ENCODE measurements at regions not wholly inside any gene's neighbourhood (a gene's known extent, or its start where the extent isn't known, plus 50 kb on each side); places are given as distances from the start of the nearest gene placed in this dataset.

- Mint-ChIP-seq H3K9me3 (ENCODE audit: unreplicated experiment) (no peaks in the 10 kb centered on the region), H3K27ac (ENCODE audit: low read depth, unreplicated experiment) (no peak overlapping the region), H3K36me3 (ENCODE audit: insufficient read depth, unreplicated experiment) (no peaks in the 10 kb centered on the region), H3K4me3 (ENCODE audit: unreplicated experiment) (no peak overlapping the region), H3K27me3 (ENCODE audit: insufficient read depth, unreplicated experiment) (no peaks in the 10 kb centered on the region), H3K4me1 (ENCODE audit: insufficient read depth, unreplicated experiment) (no peaks in the 10 kb centered on the region)
- no peak for DNase-seq (ENCODE audit: unreplicated experiment)
- no TSS peak for BruUV-seq (replicated peaks)
- POLR2A ChIA-PET = no interaction called here
- CTCF ChIA-PET = interaction anchor here (1.6 kb wide), 1 partner anchor 21 kb away, joined by 5 read pairs; no protein-coding TSS in a partner anchor
- intact Hi-C loops (cut with micrococcal nuclease) = no loop called here
- TF ChIP-seq, protein P1, sequence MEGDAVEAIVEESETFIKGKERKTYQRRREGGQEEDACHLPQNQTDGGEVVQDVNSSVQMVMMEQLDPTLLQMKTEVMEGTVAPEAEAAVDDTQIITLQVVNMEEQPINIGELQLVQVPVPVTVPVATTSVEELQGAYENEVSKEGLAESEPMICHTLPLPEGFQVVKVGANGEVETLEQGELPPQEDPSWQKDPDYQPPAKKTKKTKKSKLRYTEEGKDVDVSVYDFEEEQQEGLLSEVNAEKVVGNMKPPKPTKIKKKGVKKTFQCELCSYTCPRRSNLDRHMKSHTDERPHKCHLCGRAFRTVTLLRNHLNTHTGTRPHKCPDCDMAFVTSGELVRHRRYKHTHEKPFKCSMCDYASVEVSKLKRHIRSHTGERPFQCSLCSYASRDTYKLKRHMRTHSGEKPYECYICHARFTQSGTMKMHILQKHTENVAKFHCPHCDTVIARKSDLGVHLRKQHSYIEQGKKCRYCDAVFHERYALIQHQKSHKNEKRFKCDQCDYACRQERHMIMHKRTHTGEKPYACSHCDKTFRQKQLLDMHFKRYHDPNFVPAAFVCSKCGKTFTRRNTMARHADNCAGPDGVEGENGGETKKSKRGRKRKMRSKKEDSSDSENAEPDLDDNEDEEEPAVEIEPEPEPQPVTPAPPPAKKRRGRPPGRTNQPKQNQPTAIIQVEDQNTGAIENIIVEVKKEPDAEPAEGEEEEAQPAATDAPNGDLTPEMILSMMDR (IDR thresholded peaks at IDR 0.05; ENCODE audit: unreplicated experiment) = no peak
Measured at GRCh38 chr19:16019691-16020448, 56.4 kb upstream of the TPM4 start.

DNA sequence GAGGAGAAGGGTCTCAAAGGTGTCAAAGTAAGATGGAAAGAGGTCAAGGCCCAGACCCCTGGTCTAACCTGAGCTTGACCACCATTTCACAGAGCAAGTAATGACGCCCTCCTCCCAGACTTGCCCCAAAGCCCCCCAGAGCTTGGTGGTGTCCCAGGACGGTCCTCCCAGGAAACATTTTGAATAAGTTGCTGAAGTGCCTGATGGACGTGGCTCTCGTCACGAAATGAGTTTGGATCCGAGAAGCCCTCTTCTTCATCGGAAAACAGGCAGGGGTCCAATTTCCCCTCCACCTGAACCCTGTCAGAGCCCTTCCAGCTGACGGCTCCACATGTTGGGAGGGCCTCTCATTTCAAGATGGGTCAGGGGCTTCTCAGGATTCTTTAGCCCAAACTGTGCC lies 54.5 kb upstream of the TPM4 start:
- POLR2A ChIA-PET = no interaction called here
- Mint-ChIP-seq H3K4me3 (ENCODE audit: unreplicated experiment) (no peak overlapping the region), H3K9me3 (ENCODE audit: unreplicated experiment) (no peaks in the 10 kb centered on the region), H3K4me1 (ENCODE audit: insufficient read depth, unreplicated experiment) (peaks cover 4% of the 10 kb centered on the region), H3K27ac (ENCODE audit: low read depth, unreplicated experiment) (no peak overlapping the region), H3K27me3 (ENCODE audit: insufficient read depth, unreplicated experiment) (no peaks in the 10 kb centered on the region), H3K36me3 (ENCODE audit: insufficient read depth, unreplicated experiment) (peaks cover 6% of the 10 kb centered on the region)
- BruUV-seq (replicated peaks) = no TSS peak
- intact Hi-C loops (cut with micrococcal nuclease) = no loop called here
- no peak for DNase-seq (ENCODE audit: unreplicated experiment)
- CTCF ChIA-PET = no interaction called here
- TF ChIP-seq, protein P1 (IDR thresholded peaks at IDR 0.05; ENCODE audit: unreplicated experiment) = no peak

DNA sequence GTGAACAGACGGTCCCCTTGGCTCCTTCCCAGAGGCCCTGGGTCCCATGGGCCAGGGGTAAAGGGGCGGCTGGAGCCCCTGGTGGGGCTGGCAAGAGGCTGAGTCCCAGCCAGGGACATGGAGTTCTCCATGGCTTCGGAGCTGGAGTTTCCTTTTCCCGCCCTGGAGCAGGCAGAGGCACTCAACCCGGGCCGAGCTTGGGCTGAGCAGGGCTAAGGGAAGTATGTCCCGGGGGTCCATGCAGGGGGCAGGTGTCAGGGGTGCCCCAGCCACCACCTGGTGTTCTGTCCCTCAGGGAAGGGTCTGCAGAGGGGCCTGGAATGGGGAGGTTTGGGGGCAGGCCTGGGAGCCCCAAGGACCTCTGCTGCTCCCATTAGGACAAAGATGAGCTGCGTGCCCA lies 54.0 kb upstream of the TPM4 start:
- POLR2A ChIA-PET = no interaction called here
- no peak overlapping the region for H3K4me3 Mint-ChIP-seq (ENCODE audit: unreplicated experiment)
- H3K36me3 Mint-ChIP-seq (ENCODE audit: insufficient read depth, unreplicated experiment) = peaks cover 6% of the 10 kb centered on the region
- no peak for DNase-seq (ENCODE audit: unreplicated experiment)
- CTCF ChIA-PET = no interaction called here
- peaks cover 4% of the 10 kb centered on the region for H3K4me1 Mint-ChIP-seq (ENCODE audit: insufficient read depth, unreplicated experiment)
- H3K9me3 Mint-ChIP-seq (ENCODE audit: unreplicated experiment) = no peaks in the 10 kb centered on the region
- no peak overlapping the region for H3K27ac Mint-ChIP-seq (ENCODE audit: low read depth, unreplicated experiment)
- TF ChIP-seq, protein P1 (IDR thresholded peaks at IDR 0.05; ENCODE audit: unreplicated experiment) = no peak
- intact Hi-C loops (cut with micrococcal nuclease) = no loop called here
- BruUV-seq (replicated peaks) = no TSS peak
- H3K27me3 Mint-ChIP-seq (ENCODE audit: insufficient read depth, unreplicated experiment) = no peaks in the 10 kb centered on the region

DNA sequence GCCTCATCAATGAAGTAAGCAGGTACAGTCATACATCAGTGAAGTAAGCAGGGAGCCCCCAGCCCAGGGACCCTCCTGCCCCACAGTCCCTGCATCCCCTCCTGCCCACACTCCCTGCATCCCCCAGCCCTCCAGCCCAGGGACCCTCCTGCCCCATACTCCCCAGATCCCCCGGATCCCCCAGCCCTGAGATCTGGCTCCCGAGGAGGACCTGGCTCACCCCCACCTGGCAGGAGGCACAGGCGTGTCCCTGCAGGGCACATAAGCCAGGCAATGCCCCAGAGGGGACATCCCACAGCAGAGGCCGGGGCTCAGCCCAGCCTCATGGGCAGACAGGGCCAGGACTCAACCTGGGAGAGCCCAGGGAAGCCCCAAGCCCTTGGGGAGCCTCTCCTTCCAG lies 53.6 kb upstream of the TPM4 start:
- peaks cover 6% of the 10 kb centered on the region for H3K36me3 Mint-ChIP-seq (ENCODE audit: insufficient read depth, unreplicated experiment)
- no TSS peak for BruUV-seq (replicated peaks)
- ChIA-PET POLR2A (no interaction called here), CTCF (no interaction called here)
- H3K9me3 Mint-ChIP-seq (ENCODE audit: unreplicated experiment) = no peaks in the 10 kb centered on the region
- peaks cover 4% of the 10 kb centered on the region for H3K4me1 Mint-ChIP-seq (ENCODE audit: insufficient read depth, unreplicated experiment)
- intact Hi-C loops (cut with micrococcal nuclease) = no loop called here
- no peak overlapping the region for H3K27ac Mint-ChIP-seq (ENCODE audit: low read depth, unreplicated experiment)
- TF ChIP-seq, protein P1 (IDR thresholded peaks at IDR 0.05; ENCODE audit: unreplicated experiment) = no peak
- H3K4me3 Mint-ChIP-seq (ENCODE audit: unreplicated experiment) = no peak overlapping the region
- no peak for DNase-seq (ENCODE audit: unreplicated experiment)
- no peaks in the 10 kb centered on the region for H3K27me3 Mint-ChIP-seq (ENCODE audit: insufficient read depth, unreplicated experiment)
